Progenitor cell of endocrine pancreas (in vitro differentiated cells): ENCODE measurements at regions not wholly inside any gene's neighbourhood (a gene's known extent, or its start where the extent isn't known, plus 50 kb on each side); places are given as distances from the start of the nearest gene placed in this dataset.

Experiments
- DNase-seq: peaks from one replicate; pipeline ENCODE4 v3.0.0; 2021; ENCODE audit warnings: low spot score; ENCODE audit not compliant: unreplicated experiment
- H3K27ac Mint-ChIP-seq: 2 replicates; pipeline ENCODE4 v1.8.0; 2021; ENCODE audit warnings: mild to moderate bottlenecking, moderate library complexity, mixed read lengths
- H3K27me3 Mint-ChIP-seq: 2 replicates; pipeline ENCODE4 v1.8.0; 2021; ENCODE audit warnings: mixed read lengths
- H3K36me3 Mint-ChIP-seq: 2 replicates; pipeline ENCODE4 v1.8.0; 2022; ENCODE audit warnings: mixed read lengths; ENCODE audit not compliant: insufficient read depth
- H3K4me1 Mint-ChIP-seq: 2 replicates; pipeline ENCODE4 v1.8.0; 2021; ENCODE audit warnings: low read depth, mixed read lengths
- H3K4me3 Mint-ChIP-seq: 2 replicates; pipeline ENCODE4 v1.8.0; 2021; ENCODE audit warnings: low read depth, mild to moderate bottlenecking, moderate library complexity, mixed read lengths
- H3K9me3 Mint-ChIP-seq: 2 replicates; pipeline ENCODE4 v1.8.0; 2021; ENCODE audit warnings: low read depth, mixed read lengths
- CTCF ChIP-seq: fragments of 200-600 bp; sonication (generic); IDR thresholded peaks from one replicate; pipeline ENCODE4 v1.5.0; 2021; ENCODE audit warnings: antibody characterized with exemption, mild to moderate bottlenecking; ENCODE audit not compliant: unreplicated experiment

GRCh38 chr2:67824186-67824585 is 238.6 kb downstream of the C1D start:
- Mint-ChIP-seq H3K4me1 (peaks cover 33% of the 10 kb centered on the region), H3K27me3 (no peaks in the 10 kb centered on the region), H3K4me3 (no peak overlapping the region), H3K36me3 (peaks cover 9% of the 10 kb centered on the region), H3K9me3 (peaks cover 22% of the 10 kb centered on the region), H3K27ac (peak overlapping the region; percentile 86)
- no peak for TF ChIP-seq CTCF
- no peak for DNase-seq

GRCh38 chr2:67825476-67825875 is 237.3 kb downstream of the C1D start:
- peaks cover 33% of the 10 kb centered on the region for H3K4me1 Mint-ChIP-seq
- H3K27me3 Mint-ChIP-seq: no peaks in the 10 kb centered on the region
- TF ChIP-seq CTCF: no peak

GRCh38 chr2:67828066-67828465 is 234.7 kb downstream of the C1D start:
- H3K4me3 Mint-ChIP-seq: no peak overlapping the region
- peaks cover 3% of the 10 kb centered on the region for H3K36me3 Mint-ChIP-seq
- peaks cover 33% of the 10 kb centered on the region for H3K4me1 Mint-ChIP-seq
- H3K27me3 Mint-ChIP-seq: no peaks in the 10 kb centered on the region
- peaks cover 19% of the 10 kb centered on the region for H3K9me3 Mint-ChIP-seq
- no peak for TF ChIP-seq CTCF
- DNase-seq: no peak
- H3K27ac Mint-ChIP-seq: no peak overlapping the region

More at GRCh38 chr2:67825476-67825875, 237.3 kb downstream of the C1D start:
- H3K36me3 Mint-ChIP-seq: peaks cover 7% of the 10 kb centered on the region
- H3K4me3 Mint-ChIP-seq: peak overlapping the region; percentile 35
- H3K9me3 Mint-ChIP-seq: peaks cover 18% of the 10 kb centered on the region
- no peak for DNase-seq
- peak overlapping the region; percentile 87 for H3K27ac Mint-ChIP-seq

- Mint-ChIP-seq H3K4me3 (no peak overlapping the region), H3K27ac (no peak overlapping the region), H3K36me3 (peaks cover 2% of the 10 kb centered on the region), H3K4me1 (peaks cover 28% of the 10 kb centered on the region), H3K27me3 (no peaks in the 10 kb centered on the region), H3K9me3 (peaks cover 19% of the 10 kb centered on the region)
- no peak for DNase-seq
- no peak for TF ChIP-seq CTCF
These were observed 233.3 kb downstream of the C1D start for GRCh38 chr2:67829470-67829869.

GRCh38 chr2:67833632-67834031 is 229.2 kb downstream of the C1D start:
- no peak for TF ChIP-seq CTCF
- Mint-ChIP-seq H3K27ac (no peak overlapping the region), H3K4me3 (no peak overlapping the region), H3K4me1 (peaks cover 6% of the 10 kb centered on the region), H3K27me3 (no peaks in the 10 kb centered on the region), H3K36me3 (no peaks in the 10 kb centered on the region), H3K9me3 (peaks cover 4% of the 10 kb centered on the region)
- DNase-seq: no peak
